HL-60 (cell line): ENCODE measurements at regions not wholly inside any gene's neighbourhood (a gene's known extent, or its start where the extent isn't known, plus 50 kb on each side); places are given as distances from the start of the nearest gene placed in this dataset.

Experiments used
- DNase-seq, 2 experiments: peaks; one replicate each; pipeline ENCODE4 v3.0.0-alpha.2; 2010 to 2020; ENCODE audit warnings: low read depth in 1 of 2, low spot score in 1 of 2
- H3K27ac ChIP-seq: fragments of 250-450 bp; sonication (Bioruptor Pico); replicated peaks from 2 replicates; pipeline ENCODE4 v1.5.1; 2020; ENCODE audit warnings: mild to moderate bottlenecking, moderate library complexity
- H3K27me3 ChIP-seq: fragments of 250-450 bp; sonication (Bioruptor Pico); 2 replicates; pipeline ENCODE4 v1.5.1; 2021; ENCODE audit warnings: mild to moderate bottlenecking, moderate library complexity; ENCODE audit not compliant: insufficient read depth, poor library complexity, severe bottlenecking
- H3K4me3 ChIP-seq: replicated peaks from 2 replicates; pipeline ENCODE4 v1.5.1; 2011; ENCODE audit warnings: mild to moderate bottlenecking, control low read depth, low read length; ENCODE audit not compliant: insufficient read depth
- CTCF ChIP-seq: IDR thresholded peaks from one replicate; pipeline ENCODE4 v1.5.1; 2011; ENCODE audit warnings: low read length, control low read depth, inconsistent platforms; ENCODE audit not compliant: insufficient read depth
- GABPA ChIP-seq: IDR thresholded peaks from 2 replicates; pipeline ENCODE4 v1.6.1; 2012; ENCODE audit warnings: low read depth
- POLR2AphosphoS5 ChIP-seq: IDR thresholded peaks from 2 replicates; pipeline ENCODE4 v1.6.1; 2012; ENCODE audit warnings: low read depth
- REST ChIP-seq: IDR thresholded peaks from 2 replicates; pipeline ENCODE4 v1.6.1; 2012; ENCODE audit warnings: low read depth; ENCODE audit not compliant: insufficient replicate concordance
- SPI1 ChIP-seq: IDR thresholded peaks from 2 replicates; pipeline ENCODE4 v1.6.1; 2012; ENCODE audit warnings: low read depth, mild to moderate bottlenecking, borderline replicate concordance

DNA sequence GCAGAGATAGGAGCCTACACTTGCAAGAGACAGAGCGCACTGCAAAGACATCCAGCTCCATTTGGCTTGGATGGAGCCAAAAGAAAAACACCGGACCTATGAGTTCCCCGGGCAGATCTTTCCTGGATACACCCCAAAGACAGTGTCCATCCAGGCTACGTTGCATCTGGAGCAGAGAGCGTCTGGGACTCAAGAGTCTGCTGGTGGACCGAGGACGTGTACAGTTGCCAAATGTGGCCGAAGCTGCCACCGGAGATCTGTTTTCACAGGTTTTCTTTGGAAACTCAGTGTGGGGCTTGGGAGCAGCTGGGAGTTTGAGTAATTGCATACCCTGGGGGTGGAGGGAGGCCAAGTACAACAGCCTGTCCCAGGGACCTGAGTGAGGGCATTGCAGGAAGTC is 192.3 kb upstream of the OSR1 start:
- H3K27me3 ChIP-seq: no peaks in the 10 kb centered on the region
- H3K27ac ChIP-seq: no peak overlapping the region
- H3K4me3 ChIP-seq: no peak overlapping the region
- DNase-seq: no peak
- TF ChIP-seq CTCF (no peak), SPI1 (no peak), POLR2AphosphoS5 (no peak), GABPA (no peak), REST (no peak)

GRCh38 chr2:19549821-19550220 is 191.4 kb upstream of the OSR1 start:
- Histone ChIP-seq H3K27me3 (no peaks in the 10 kb centered on the region), H3K27ac (no peak overlapping the region), H3K4me3 (no peak overlapping the region)
- DNase-seq: no peak
- TF ChIP-seq REST (no peak), GABPA (no peak)

DNA sequence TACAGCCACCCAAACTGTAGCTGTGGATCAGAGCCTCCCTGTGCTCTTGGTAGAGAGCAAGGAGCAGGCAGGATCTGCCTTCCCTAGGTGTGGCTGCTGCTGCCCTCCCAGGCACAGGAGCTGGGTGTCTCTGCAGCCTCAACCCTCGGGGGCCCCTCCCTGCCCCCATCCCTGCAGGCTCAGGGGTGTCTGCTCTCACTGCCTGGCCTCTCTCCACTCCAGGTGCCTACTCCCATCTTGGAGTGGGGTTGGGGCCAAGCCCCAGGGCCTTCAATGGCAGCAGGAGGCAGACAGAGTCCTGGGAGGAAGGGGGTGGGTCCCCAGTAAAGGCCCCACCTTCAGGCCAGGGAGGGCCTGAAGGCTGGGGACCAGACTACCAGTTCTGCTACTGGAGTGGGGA is 189.7 kb upstream of the OSR1 start:
- Histone ChIP-seq H3K27me3 (no peaks in the 10 kb centered on the region), H3K4me3 (no peak overlapping the region), H3K27ac (no peak overlapping the region)
- no peak for DNase-seq
- TF ChIP-seq CTCF: no peak
- no peak for TF ChIP-seq REST
- TF ChIP-seq GABPA: no peak
- no peak for TF ChIP-seq POLR2AphosphoS5
- TF ChIP-seq SPI1: no peak

DNA sequence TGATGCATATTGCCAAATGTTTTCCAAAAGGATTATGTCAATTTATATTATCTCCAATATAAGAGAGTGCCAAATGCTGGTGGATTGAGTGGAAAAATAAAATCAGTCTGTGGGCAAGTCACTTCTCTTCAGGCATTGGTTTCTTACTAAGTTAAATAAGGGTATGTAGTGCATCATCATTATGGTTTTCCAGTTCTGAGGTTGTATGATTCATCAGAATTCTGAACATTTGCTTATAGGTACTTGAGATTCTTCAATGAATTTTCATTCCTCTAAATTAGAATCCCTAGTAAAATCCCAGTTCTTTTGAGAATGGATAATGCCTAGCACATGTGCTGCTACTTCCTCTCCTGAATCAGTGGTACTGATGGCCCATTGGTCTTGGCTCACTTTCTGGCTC is 188.9 kb upstream of the OSR1 start:
- TF ChIP-seq POLR2AphosphoS5: no peak
- TF ChIP-seq REST: no peak
- TF ChIP-seq CTCF: no peak
- TF ChIP-seq SPI1: no peak
- no peak for TF ChIP-seq GABPA
- Histone ChIP-seq H3K27ac (no peak overlapping the region), H3K27me3 (no peaks in the 10 kb centered on the region), H3K4me3 (no peak overlapping the region)
- DNase-seq: no peak
